HFFc6 (cell line): ENCODE measurements at regions not wholly inside any gene's neighbourhood (a gene's known extent, or its start where the extent isn't known, plus 50 kb on each side); places are given as distances from the start of the nearest gene placed in this dataset.

Experiments used
- DNase-seq: peaks from one replicate; pipeline ENCODE4 v3.0.0-alpha.2; 2018
- H3K27ac Mint-ChIP-seq: 2 replicates; pipeline ENCODE4 v1.8.0; 2020; ENCODE audit warnings: mild to moderate bottlenecking, mixed read lengths
- H3K27me3 Mint-ChIP-seq: 2 replicates; pipeline ENCODE4 v1.8.0; 2021; ENCODE audit warnings: mild to moderate bottlenecking, moderate library complexity, mixed read lengths; ENCODE audit not compliant: insufficient read depth
- H3K36me3 Mint-ChIP-seq: 2 replicates; pipeline ENCODE4 v1.8.0; 2021; ENCODE audit warnings: low read depth, mixed read lengths
- H3K4me1 Mint-ChIP-seq: 2 replicates; pipeline ENCODE4 v1.8.0; 2020; ENCODE audit warnings: low read depth, mixed read lengths
- H3K4me3 Mint-ChIP-seq: 2 replicates; pipeline ENCODE4 v1.8.0; 2020; ENCODE audit warnings: mild to moderate bottlenecking, moderate library complexity, mixed read lengths
- H3K9me3 Mint-ChIP-seq: 2 replicates; pipeline ENCODE4 v1.8.0; 2020; ENCODE audit warnings: mild to moderate bottlenecking, mixed read lengths
- CTCF ChIP-seq: fragments of 200-600 bp; sonication (generic); IDR thresholded peaks from 2 replicates; pipeline ENCODE4 v1.5.0; 2021; ENCODE audit warnings: antibody characterized with exemption, mild to moderate bottlenecking

- Mint-ChIP-seq H3K27ac (no peak overlapping the region), H3K9me3 (no peaks in the 10 kb centered on the region), H3K4me1 (no peaks in the 10 kb centered on the region), H3K4me3 (no peak overlapping the region), H3K27me3 (no peaks in the 10 kb centered on the region; the same call in 1 of the 2 replicates), H3K36me3 (no peaks in the 10 kb centered on the region)
- TF ChIP-seq CTCF, result no peak
- DNase-seq, result no peak
Observed at GRCh38 chr12:77401770-77402081, 336.4 kb upstream of the E2F7 start.

GRCh38 chr12:77401064-77401769 is 335.8 kb upstream of the E2F7 start:
- H3K27ac Mint-ChIP-seq, result no peak overlapping the region
- no peaks in the 10 kb centered on the region for H3K36me3 Mint-ChIP-seq
- no peaks in the 10 kb centered on the region for H3K4me1 Mint-ChIP-seq
- H3K4me3 Mint-ChIP-seq, result no peak overlapping the region
- no peaks in the 10 kb centered on the region for H3K9me3 Mint-ChIP-seq
- no peaks in the 10 kb centered on the region; the same call in 1 of the 2 replicates for H3K27me3 Mint-ChIP-seq
- DNase-seq, result no peak
- no peak for TF ChIP-seq CTCF

- Mint-ChIP-seq H3K36me3 (no peaks in the 10 kb centered on the region), H3K27me3 (peaks cover 1% of the 10 kb centered on the region), H3K4me3 (no peak overlapping the region), H3K4me1 (no peaks in the 10 kb centered on the region), H3K27ac (no peak overlapping the region), H3K9me3 (no peaks in the 10 kb centered on the region)
- TF ChIP-seq CTCF, result no peak
- no peak for DNase-seq
Observed at GRCh38 chr12:77392467-77393088, 327.2 kb upstream of the E2F7 start.

GRCh38 chr12:77388445-77389265 is 323.3 kb upstream of the E2F7 start:
- DNase-seq, result no peak
- H3K4me3 Mint-ChIP-seq, result no peak overlapping the region
- peaks cover 1% of the 10 kb centered on the region for H3K27me3 Mint-ChIP-seq
- no peaks in the 10 kb centered on the region for H3K9me3 Mint-ChIP-seq
- no peaks in the 10 kb centered on the region for H3K36me3 Mint-ChIP-seq
- no peaks in the 10 kb centered on the region for H3K4me1 Mint-ChIP-seq
- H3K27ac Mint-ChIP-seq, result no peak overlapping the region
- no peak for TF ChIP-seq CTCF

- no peaks in the 10 kb centered on the region for H3K9me3 Mint-ChIP-seq
- no peaks in the 10 kb centered on the region for H3K4me1 Mint-ChIP-seq
- no peaks in the 10 kb centered on the region for H3K36me3 Mint-ChIP-seq
- DNase-seq, result no peak
- H3K27me3 Mint-ChIP-seq, result peaks cover 1% of the 10 kb centered on the region
- H3K27ac Mint-ChIP-seq, result no peak overlapping the region
- no peak overlapping the region for H3K4me3 Mint-ChIP-seq
- no peak for TF ChIP-seq CTCF
Observed at GRCh38 chr12:77387671-77388070, 322.3 kb upstream of the E2F7 start.
